Fibroblast of skin of right biceps (primary cell): ENCODE measurements at regions not wholly inside any gene's neighbourhood (a gene's known extent, or its start where the extent isn't known, plus 50 kb on each side); places are given as distances from the start of the nearest gene placed in this dataset.
A peak's percentile ranks its signal among the peaks of the same experiment; 100 is the strongest.

Experiments used
- DNase-seq: peaks from one replicate; pipeline ENCODE4 v3.0.0-alpha.2; 2013

DNA sequence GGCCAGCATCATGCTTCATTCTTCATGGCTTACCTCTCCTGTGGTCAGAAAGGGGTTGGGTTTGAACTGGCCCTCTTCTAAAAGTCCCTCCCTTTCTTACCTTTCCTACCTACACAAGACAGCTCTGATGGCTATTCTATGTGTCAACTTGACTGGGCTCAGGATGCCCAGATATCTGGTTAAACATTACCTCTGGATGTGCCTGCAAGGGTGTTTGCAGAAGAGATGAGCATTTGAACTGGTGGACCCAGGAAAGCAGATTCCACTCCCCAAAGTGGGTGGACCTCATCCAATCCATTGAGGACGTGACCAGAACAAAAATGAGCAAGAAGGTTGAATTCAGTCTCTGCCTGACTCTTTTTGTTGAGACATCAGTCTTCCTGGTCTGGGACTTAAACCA, 79.0 kb upstream of the TCF7L2 start:
- no peak for DNase-seq

DNA sequence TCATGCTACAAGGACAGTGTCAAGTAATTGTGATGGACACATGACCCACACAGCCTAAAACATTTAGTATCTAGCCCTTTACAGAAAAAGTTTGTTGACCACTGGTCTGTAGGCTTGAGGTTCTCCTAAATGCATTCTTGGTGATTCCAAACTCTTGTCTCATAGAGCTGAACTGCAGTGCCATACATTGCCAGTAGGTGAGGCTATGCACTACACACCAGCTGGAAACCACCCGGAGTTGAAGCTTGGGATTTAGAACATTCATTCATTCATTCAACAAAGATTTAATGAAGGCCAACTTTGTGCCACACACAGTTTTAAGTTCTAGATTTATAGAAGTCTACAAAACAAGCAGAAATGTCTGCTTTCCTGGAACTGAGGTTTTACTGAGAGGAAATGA, 77.3 kb upstream of the TCF7L2 start:
- DNase-seq = no peak

DNA sequence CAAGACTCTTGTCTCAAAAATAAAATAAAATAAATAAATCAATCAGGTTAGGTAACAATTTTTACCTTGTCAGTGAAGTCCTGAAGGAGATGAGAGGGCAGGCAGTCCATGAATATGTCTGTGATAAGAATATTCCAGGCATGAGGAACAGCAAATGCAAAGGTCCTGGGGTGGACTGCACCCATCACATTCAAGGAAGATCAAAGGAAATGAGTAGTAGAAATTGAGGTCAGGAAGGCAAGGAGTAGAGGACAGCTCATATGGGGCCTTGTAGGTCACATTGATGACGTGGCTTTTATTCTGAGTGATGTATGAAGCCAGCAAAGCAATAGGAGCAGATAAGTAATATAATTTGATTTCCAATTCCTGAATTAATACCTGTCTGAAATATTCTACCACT, 76.5 kb upstream of the TCF7L2 start:
- no peak for DNase-seq

DNA sequence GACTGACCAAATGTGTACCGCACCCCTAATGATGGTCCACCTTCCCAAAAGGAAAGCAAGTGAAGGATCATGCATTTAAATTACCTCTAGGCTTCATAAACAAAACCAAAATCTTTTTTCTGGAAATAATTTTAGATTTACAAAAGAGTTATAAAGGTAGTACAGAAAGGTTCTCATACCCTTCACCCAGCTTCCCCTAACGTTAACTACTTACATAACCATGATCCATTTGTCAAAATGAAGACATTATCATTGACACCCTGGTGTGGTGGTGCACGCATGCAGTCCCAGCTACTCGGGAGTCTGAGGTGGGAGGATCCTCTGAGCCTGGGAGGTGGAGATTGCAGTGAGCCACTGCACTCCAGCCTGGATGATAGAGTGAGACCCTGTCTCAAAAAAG, 75.1 kb upstream of the TCF7L2 start:
- DNase-seq = no peak

DNA sequence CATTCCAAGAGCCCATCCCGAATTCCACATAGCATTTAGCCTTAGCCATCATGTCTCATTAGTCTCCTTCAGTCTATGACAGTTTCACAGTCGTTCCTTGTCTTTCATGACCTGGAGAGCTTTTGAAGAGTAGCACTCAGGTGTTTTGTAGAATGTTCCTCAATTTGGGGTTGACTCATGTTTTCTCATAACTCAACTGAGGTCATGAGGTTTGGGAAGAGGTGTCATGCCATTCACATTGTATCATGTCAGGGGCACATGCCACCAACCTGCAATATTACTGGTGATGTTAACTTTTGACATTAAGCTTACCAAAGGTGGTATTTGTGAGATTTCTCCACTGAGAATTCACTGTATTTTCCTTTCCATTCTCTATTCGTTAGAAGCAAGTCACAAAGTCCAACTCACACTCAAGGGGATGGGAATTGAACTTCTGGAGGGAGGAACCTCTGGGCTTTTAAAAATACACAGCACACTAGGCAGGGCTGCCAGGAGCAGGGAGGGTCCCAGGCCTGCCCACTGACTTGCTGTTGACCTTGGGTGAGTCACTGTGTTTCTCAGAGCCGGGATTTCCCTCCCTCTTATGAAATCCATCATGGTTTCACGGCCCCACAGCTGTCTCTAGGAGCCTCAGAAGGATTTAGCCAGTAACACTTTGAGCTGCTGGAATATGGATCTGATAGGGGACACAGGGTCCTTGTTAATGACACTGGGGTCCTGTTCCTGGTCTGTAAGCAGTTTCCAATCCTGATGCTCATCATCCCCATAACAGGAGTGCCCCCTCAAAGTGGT, 74.4 kb upstream of the TCF7L2 start:
- DNase-seq = peak; percentile 60

DNA sequence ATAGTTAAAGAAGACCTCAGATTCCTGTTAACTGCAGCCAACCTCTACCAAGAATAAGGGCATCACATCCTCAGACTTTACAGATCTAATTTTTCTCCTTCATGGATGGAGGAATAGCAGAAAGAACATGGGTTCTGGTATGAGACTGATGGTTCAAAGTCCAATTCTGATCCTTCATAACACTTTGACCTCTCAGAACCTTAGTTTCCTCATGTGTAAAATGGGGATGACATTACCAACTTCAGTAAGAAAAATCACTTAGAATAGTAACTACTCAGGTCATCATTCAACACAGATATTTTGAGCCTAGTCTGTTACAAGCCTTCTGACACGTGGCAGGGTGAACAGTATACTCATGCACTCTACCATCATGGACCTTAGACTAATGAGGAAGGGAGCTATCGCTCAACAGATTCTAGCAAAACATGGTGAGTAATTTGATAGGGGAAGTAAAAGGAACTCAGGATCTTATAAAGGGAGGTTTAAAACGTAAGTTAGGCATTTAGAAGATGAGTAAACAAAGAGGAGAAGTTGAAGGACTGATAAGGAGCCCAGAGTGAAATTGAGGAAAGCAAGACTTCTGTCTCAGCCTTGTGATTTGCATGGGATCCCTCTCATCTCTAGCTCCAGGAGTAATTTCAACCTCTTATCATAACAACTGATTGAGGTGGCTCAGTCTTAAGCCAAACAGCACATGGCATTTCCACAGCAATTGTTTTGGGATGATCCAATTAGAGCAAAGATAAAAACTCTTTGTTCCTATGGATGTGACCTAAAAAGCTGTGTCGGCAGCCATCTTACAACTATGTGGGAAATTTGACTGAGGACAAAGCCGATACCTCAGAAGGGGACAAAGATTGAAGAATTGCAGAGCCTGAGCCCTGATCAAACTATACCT, 69.2 kb upstream of the TCF7L2 start:
- no peak for DNase-seq

DNA sequence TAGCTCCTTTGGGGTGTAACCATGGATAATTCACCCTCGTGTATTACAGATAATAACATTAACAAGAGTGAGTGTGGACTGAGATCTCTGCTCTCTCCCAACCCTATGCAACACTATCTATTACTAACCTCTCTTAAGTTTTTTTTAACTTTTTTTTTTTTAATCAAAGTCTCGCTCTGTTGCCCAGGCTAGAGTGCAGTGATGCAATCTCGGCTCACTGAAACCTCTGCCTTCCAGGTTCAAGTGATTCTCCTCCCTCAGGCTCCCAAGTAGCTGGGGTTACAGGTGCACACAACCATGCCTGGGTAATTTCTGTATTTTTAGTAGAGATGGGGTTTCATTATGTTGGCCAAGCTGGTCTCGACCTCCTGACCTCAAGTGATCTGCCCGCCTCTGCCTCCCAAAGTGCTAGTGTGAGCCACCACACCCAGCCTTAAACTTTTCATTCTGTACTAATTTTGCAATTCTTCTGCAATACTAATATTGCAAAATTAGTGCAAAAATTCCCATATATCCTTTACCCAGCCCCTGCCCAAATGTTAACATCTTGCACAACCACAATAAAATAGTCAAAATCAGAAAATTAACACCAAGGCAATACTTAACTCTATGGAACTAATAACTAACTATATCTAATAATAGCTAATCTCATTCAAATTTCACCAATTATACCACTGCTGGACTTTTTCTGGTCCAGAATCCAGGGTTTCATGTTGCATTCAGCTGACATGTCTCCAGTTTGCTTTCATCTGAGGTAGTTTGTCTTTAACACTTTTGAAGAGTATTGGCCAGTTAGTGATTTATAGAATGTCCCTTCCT, 66.5 kb upstream of the TCF7L2 start:
- DNase-seq = no peak

DNA sequence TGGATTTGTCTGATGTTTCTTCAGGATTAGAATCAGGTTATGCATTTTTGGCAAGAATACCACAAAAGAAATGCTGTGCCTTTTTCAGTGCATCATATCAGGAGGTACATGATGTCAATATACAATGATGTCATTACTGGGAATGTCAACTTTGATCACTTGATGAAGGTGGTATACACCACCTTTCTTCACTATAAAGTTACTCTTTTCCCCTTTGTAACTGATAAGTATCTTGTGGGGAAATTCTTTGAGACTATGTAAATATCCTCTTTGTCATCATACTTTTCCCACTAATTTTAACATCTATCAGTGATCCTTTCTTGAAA, 65.9 kb upstream of the TCF7L2 start:
- no peak for DNase-seq

DNA sequence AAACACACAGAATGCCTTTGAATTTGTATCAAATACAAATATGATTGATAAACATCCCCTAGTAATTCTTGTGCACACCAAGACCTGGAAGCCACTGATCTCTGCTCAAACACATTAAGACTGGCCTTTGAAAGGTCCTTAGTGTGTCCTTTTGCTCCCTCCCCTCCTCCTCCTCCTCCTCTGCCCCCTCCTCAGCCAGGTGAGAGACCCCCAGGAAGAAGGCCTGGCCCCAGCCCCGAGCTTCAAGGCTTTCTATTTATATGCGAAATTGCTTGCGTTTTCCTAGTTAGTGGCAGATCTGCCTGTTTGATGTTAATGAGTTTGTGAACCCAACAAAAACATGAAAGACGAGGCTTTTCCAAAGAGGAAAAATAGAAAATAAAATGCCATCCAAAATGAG, 63.6 kb upstream of the TCF7L2 start:
- no peak for DNase-seq

DNA sequence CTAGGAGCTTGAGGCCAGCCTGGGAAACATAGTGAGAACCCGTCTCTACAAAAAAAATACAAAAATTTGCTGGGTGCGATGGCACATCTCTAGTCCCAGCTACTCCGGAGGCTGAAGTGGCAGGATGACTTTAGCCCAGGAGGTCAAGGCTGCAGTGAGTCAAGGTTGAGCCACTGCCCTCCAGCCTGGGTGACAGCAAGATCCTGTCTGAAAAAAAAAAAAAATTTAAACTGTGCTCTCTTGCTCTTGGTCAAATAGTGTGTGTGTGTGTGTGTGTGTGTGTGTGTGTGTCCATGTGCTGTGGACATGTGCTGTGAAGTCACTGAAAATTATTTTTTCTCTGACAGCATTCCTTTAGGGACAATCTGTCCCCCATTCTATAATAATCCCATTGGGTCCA, 62.1 kb upstream of the TCF7L2 start:
- no peak for DNase-seq

DNA sequence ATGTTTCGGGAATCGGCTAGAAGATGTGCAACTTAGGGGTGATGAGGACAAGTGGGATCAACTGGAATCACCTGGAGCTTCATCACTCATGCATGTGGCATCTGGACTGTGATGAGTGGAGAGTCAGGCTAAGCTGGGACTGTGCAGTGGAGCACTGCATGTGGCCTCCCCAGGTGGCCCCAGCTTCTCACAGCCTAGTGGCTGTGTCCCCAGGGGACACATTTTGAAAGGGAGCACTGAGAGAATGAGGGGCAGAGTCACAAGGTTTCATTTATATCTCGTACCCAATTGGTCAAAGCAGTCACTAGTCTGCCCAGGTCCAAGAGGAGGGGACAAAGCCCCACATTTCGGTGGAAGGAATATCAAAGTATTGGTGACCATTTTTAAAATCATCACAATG, 54.8 kb upstream of the TCF7L2 start:
- no peak for DNase-seq

DNA sequence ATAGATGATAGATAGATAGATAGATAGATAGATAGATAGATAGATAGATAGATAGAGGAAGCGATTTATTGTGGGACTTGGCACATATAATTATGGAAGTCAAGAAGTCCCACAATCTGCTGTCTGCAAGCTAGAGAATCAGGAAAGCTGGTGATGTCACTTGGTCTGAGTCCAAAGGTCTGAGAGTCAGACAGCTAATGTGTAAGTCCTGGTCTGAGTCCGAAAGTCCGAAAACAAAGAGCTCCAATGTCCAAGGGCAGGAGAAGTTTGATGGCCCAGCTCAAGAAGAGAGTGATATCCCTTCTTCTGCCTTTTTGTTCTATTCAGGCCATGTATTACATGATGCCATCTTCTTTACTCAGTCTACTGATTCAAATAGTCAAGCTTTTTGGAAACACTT, 53.8 kb upstream of the TCF7L2 start:
- no peak for DNase-seq

DNA sequence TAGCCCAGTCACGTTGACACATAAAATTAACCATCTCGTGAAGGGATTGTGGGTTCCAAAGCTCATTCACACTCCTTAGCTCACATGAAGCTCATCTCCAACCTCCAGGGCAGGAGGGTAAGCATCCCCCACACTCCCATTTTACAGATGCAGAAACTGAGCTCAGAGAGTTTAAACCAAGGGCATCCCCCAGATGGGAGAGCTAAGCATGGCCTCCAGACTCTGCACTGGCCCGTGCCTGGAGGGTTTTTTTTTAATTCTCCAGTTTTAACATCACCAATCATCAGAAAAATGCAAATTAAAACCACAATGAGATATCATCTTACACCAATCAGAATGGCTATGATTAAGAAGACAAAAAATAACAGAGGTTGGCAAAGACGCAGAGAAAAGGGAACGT, 53.3 kb upstream of the TCF7L2 start:
- peak; percentile 15 for DNase-seq

DNA sequence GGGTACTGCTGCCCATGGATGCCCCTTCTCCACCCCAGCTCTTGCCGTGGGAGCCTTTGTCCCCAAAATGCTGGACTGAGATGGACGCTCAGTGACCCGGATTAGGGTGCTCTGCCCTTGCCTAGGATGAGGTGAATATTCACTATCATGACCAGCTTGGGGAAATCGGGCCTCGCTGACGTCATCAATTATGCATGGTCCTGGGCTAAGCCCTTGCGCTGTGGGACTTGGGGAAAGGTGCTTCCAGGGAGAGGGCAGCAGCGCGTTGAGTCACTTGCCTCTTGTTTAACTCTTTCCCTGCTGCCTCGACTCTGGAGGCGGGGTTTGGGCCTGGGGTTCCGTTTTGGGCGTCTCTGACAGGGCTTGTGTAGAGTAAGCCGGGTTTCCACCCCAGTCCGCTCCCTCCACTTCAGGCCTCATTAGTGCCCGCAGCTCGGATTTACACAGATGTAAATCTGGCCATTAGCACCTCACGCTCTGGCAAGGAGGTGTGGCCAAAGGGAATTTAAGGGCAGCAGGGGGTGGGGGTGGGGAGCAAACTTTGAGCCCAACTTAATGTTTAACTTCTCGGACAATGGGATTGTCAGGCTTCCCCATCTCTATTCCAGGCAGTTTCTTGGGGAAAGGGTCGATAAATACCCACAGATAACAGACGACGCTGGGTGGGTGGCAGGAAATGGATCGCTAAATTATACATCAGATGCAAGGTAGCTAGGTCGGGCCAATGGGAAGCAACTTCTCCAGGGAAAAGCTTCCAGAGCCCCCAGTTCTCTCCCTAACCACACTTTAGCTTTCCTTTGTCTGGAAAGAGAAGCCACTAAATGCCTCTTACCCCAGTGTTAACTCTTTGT, 51.3 kb upstream of the TCF7L2 start:
- DNase-seq = peak; percentile 75

DNA sequence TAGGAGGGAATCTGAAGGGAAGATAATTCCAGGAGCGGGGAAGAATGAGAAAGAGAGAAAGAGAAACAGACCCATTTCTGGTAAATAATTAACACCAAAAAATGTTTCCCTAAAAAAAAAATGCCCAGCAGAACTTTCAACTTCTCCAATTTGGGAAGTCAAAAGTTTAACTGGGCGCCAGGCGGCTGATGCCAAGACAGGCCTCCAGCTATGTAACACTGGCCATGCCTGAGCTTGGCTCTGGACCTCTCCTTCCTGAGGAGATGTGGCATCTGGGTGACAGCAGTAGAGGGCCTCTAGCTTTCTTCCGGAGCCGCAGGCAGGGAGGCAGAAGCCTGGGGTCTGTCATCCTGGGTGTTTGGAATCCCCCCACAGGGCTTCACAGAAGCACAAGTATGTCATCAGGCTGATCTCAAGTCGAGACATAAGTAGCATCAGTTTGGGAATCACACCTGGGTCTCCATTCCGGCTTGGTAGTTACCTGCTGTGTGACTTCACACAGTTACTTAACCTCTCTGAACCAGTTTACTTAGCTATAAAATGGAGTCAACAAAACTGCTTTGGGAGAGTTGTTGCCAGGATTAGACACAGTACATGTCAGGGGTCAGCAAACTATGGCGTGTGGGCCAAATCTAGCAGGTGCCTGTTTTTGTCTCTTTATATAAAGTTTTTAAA, 50.5 kb upstream of the TCF7L2 start:
- DNase-seq = no peak
